H1 (cell line): ENCODE measurements at regions not wholly inside any gene's neighbourhood (a gene's known extent, or its start where the extent isn't known, plus 50 kb on each side); places are given as distances from the start of the nearest gene placed in this dataset.

Source experiments
- CTCF ChIA-PET: fragments of 300-600 bp; sonication (Branson Sonifier 250); formaldehyde crosslinking; loops from one replicate; lab custom pipeline; 2021; ENCODE audit not compliant: partially characterized antibody; lab: Charles Lee
- POLR2A ChIA-PET: fragments of 300-600 bp; sonication (Branson Sonifier 250); formaldehyde crosslinking; loops from one replicate; lab custom pipeline; 2021; ENCODE audit warnings: inconsistent platforms; ENCODE audit not compliant: partially characterized antibody; lab: Charles Lee
- DNase-seq, 2 experiments: peaks; one replicate each; pipeline versions ENCODE4 v3.0.0 to v3.0.0-alpha.2; 2010 to 2022; ENCODE audit warnings: low spot score in 2 of 2, low read depth in 1 of 2, mixed read lengths in 1 of 2
- FAIRE-seq: peaks from 2 replicates; lab custom pipeline; 2011; peaks lifted over from hg19 to GRCh38; lab: Jason Lieb, UNC
- H2AFZ ChIP-seq: 2 replicates; pipeline ENCODE4 v1.8.1; 2012; ENCODE audit warnings: low read length, inconsistent platforms
- H2AK5ac ChIP-seq: 2 replicates; pipeline ENCODE4 v1.6.1; 2013; ENCODE audit warnings: low read depth, low read length
- H2BK120ac ChIP-seq: replicated peaks from 2 replicates; pipeline ENCODE3; 2013; ENCODE audit warnings: low read depth, low read length, inconsistent platforms
- H2BK12ac ChIP-seq: 2 replicates; pipeline ENCODE4 v1.6.1; 2013; ENCODE audit warnings: low read depth, low read length
- H2BK15ac ChIP-seq: 2 replicates; pipeline ENCODE4 v1.6.1; 2013; ENCODE audit warnings: low read length
- H2BK20ac ChIP-seq: 2 replicates; pipeline ENCODE4 v1.6.1; 2013; ENCODE audit warnings: low read length
- H2BK5ac ChIP-seq: 2 replicates; pipeline ENCODE4 v1.6.1; 2013; ENCODE audit warnings: low read depth, low read length
- H3K14ac ChIP-seq: 2 replicates; pipeline ENCODE4 v1.6.1; 2013; ENCODE audit warnings: inconsistent platforms; ENCODE audit not compliant: insufficient read length
- H3K18ac ChIP-seq: 2 replicates; pipeline ENCODE4 v1.6.1; 2013; ENCODE audit warnings: low read length; ENCODE audit errors: extremely low read depth
- H3K23ac ChIP-seq: 2 replicates; pipeline ENCODE4 v1.6.1; 2013; ENCODE audit warnings: inconsistent platforms; ENCODE audit not compliant: insufficient read length
- H3K23me2 ChIP-seq: 2 replicates; pipeline ENCODE4 v1.6.1; 2013; ENCODE audit warnings: low read depth, low read length
- H3K27ac ChIP-seq: 2 replicates; pipeline ENCODE4 v1.6.1; 2011; ENCODE audit warnings: low read depth, low read length, inconsistent platforms
- H3K27me3 ChIP-seq, 4 experiments: replicated peaks in 1 of 4; 1 replicate in 1 of 4; 2 replicates in 3 of 4; pipeline versions ENCODE4 v1.6.1 to v1.8.1; 2011 to 2013; ENCODE audit warnings: low read length in 3 of 4, mild to moderate bottlenecking in 3 of 4, inconsistent platforms in 2 of 4, mixed read lengths in 2 of 4, moderate library complexity in 1 of 4; ENCODE audit not compliant: control insufficient read depth in 3 of 4, insufficient read depth in 3 of 4; ENCODE audit errors: extremely low read depth in 1 of 4
- H3K36me3 ChIP-seq, 4 experiments: 2 replicates each; pipeline versions ENCODE4 v1.6.1 to v1.8.1; 2011 to 2013; ENCODE audit warnings: mild to moderate bottlenecking in 4 of 4, low read length in 3 of 4, moderate library complexity in 2 of 4, control low read depth in 1 of 4, inconsistent platforms in 1 of 4; ENCODE audit not compliant: insufficient read depth in 4 of 4, control insufficient read depth in 2 of 4
- H3K4ac ChIP-seq: replicated peaks from 2 replicates; pipeline ENCODE3; 2013; ENCODE audit warnings: low read length, low read depth, mixed read lengths, inconsistent platforms; ENCODE audit not compliant: insufficient read length
- H3K4me1 ChIP-seq, 4 experiments: replicated peaks in 1 of 4; 1 replicate in 1 of 4; 2 replicates in 3 of 4; pipeline versions ENCODE4 v1.6.1 to v1.8.1; 2011 to 2013; ENCODE audit warnings: low read length in 3 of 4, inconsistent platforms in 2 of 4, mixed read lengths in 1 of 4; ENCODE audit not compliant: insufficient read depth in 4 of 4, control insufficient read depth in 3 of 4
- H3K4me2 ChIP-seq, 2 experiments: 2 replicates each; pipeline versions ENCODE4 v1.6.1 to v1.8.1; 2011 to 2013; ENCODE audit warnings: low read depth in 2 of 2, low read length in 2 of 2, control low read depth in 1 of 2, inconsistent platforms in 1 of 2, mild to moderate bottlenecking in 1 of 2; ENCODE audit not compliant: insufficient read depth in 1 of 2
- H3K4me3 ChIP-seq, 4 experiments: fragments of 200-600, 300-600 bp in 1 of 4; sonication (generic), shearing (Covaris generic), sonication (Bioruptor Twin) in 1 of 4; 2 replicates each; pipeline versions ENCODE4 v1.5.1 to v1.8.1; 2011 to 2016; ENCODE audit warnings: low read length in 4 of 4, low read depth in 3 of 4, control low read depth in 2 of 4, inconsistent platforms in 2 of 4, mild to moderate bottlenecking in 2 of 4, mixed read lengths in 1 of 4, moderate library complexity in 1 of 4; ENCODE audit not compliant: insufficient read depth in 2 of 4; ENCODE audit errors: extremely low read depth in 1 of 4
- H3K56ac ChIP-seq: replicated peaks from 2 replicates; pipeline ENCODE3; 2013; ENCODE audit warnings: low read depth, mild to moderate bottlenecking, mixed read lengths, low read length, inconsistent platforms; ENCODE audit not compliant: insufficient read length
- H3K79me1 ChIP-seq: 2 replicates; pipeline ENCODE4 v1.6.1; 2013; ENCODE audit warnings: low read depth, low read length, control low read depth
- H3K79me2 ChIP-seq, 2 experiments: 2 replicates each; pipeline versions ENCODE4 v1.6.1 to v1.8.1; 2012 to 2013; ENCODE audit warnings: low read length in 2 of 2, mild to moderate bottlenecking in 2 of 2, inconsistent platforms in 1 of 2; ENCODE audit not compliant: insufficient read depth in 2 of 2, control insufficient read depth in 1 of 2
- H3K9ac ChIP-seq, 4 experiments: replicated peaks in 1 of 4; 1 replicate in 1 of 4; 2 replicates in 3 of 4; pipeline versions ENCODE4 v1.6.1 to v1.8.1; 2011 to 2013; ENCODE audit warnings: low read depth in 3 of 4, low read length in 3 of 4, control low read depth in 2 of 4, mild to moderate bottlenecking in 2 of 4, moderate library complexity in 2 of 4, inconsistent platforms in 1 of 4; ENCODE audit errors: extremely low read depth in 1 of 4
- H3K9me3 ChIP-seq, 2 experiments: 2 replicates each; pipeline versions ENCODE4 v1.6.1 to v1.8.1; 2012 to 2013; ENCODE audit warnings: mild to moderate bottlenecking in 2 of 2, moderate library complexity in 2 of 2, control low read depth in 1 of 2, inconsistent platforms in 1 of 2, low read depth in 1 of 2, low read length in 1 of 2, mixed read lengths in 1 of 2; ENCODE audit not compliant: insufficient read depth in 2 of 2
- H4K20me1 ChIP-seq, 2 experiments: replicated peaks in 1 of 2; 2 replicates each; pipeline versions ENCODE3 to v1.8.1; 2011 to 2013; ENCODE audit warnings: inconsistent platforms in 2 of 2, low read length in 2 of 2, mild to moderate bottlenecking in 1 of 2; ENCODE audit not compliant: insufficient read depth in 2 of 2, control insufficient read depth in 1 of 2
- H4K5ac ChIP-seq: 2 replicates; pipeline ENCODE4 v1.6.1; 2013; ENCODE audit warnings: low read length, low read depth, mixed read lengths, inconsistent platforms; ENCODE audit not compliant: insufficient read length
- H4K8ac ChIP-seq: 2 replicates; pipeline ENCODE4 v1.8.0; 2013; ENCODE audit warnings: mild to moderate bottlenecking, moderate library complexity, low read length, inconsistent platforms; ENCODE audit not compliant: insufficient read depth; ENCODE audit errors: extremely low read depth
- H4K91ac ChIP-seq: replicated peaks from 2 replicates; pipeline ENCODE3; 2013; ENCODE audit warnings: low read length, mixed read lengths, inconsistent platforms; ENCODE audit not compliant: insufficient read length
- WGBS, 2 experiments: shearing (Covaris generic) in 1 of 2; methylation state at CpG; one replicate each; pipeline versions ENCODE4 v1.1.6 to v1.1.7; 2013 to 2015; ENCODE audit warnings: low lambda C conversion rate in 2 of 2, mixed read lengths in 2 of 2, inconsistent platforms in 1 of 2, low coverage in 1 of 2, missing lambda C conversion rate in 1 of 2; ENCODE audit not compliant: insufficient replicate concordance in 2 of 2, insufficient coverage in 1 of 2, insufficient read length in 1 of 2; ENCODE audit errors: extremely low coverage in 1 of 2, missing lambda C conversion rate in 1 of 2; 5-methylcytosine and 5-hydroxymethylcytosine counted together
- TF ChIP-seq, protein P1 (sequence below): fragments of 300-600 bp; sonication (generic); IDR thresholded peaks from 2 replicates; pipeline ENCODE4 v1.7.1; 2012; ENCODE audit warnings: low read length, moderate library complexity, mild to moderate bottlenecking, inconsistent platforms; ENCODE audit not compliant: insufficient replicate concordance

DNA sequence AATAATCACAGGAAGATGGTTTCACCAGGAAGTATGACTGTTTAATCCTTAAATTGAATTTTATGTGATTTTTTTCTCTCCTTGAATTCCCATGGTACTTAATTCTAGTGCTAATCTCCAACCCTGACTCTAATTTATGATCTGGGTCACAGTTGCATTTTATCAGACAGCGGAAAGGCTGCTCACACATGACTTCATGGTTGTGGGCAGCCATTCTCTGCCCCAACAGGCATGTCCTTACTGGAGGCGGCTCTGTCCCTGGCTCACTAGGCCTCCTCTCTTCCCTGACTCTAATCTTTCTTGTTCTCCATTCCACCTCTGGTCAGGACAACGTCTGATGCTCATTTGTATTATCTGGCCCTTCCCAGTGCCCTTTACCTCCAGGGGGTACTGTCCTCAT, 184.4 kb downstream of the CHST1 start:
- WGBS, 2 experiments = 75% methylated on average over 3 of the region's 3 CpGs; no CpG with 5 or more reads in 1 of the 2 experiments
- FAIRE-seq (no peak), DNase-seq (no peak)
- Histone ChIP-seq H3K27ac (no peak overlapping the region), H4K8ac (no peak overlapping the region), H3K18ac (no peak overlapping the region; the same call in 1 of the 2 replicates), H2BK5ac (0 out of 2 replicates have a peak overlapping the region, but pooled peaks have one; percentile 78), H3K4ac (no peak overlapping the region), H3K4me2 (no peak overlapping the region), H4K91ac (no peak overlapping the region), H2AK5ac (no peak overlapping the region), H2BK12ac (no peak overlapping the region), H2BK15ac (no peak overlapping the region), H3K9me3 (no peaks in the 10 kb centered on the region), H4K5ac (no peak overlapping the region), H3K14ac (no peak overlapping the region), H3K23ac (no peak overlapping the region), H2BK120ac (no peak overlapping the region), H3K23me2 (no peaks in the 10 kb centered on the region), H3K79me2 (no peaks in the 10 kb centered on the region), H3K9ac (no peak overlapping the region), H3K79me1 (no peaks in the 10 kb centered on the region), H3K4me3 (no peak overlapping the region), H3K4me1 (peaks cover 0 to 5% (median 0%) of the 10 kb centered on the region in 4 experiments; a peak in 2 of 7 replicates), H3K27me3 (no peaks in the 10 kb centered on the region; a peak in 1 of 7 replicates), H2BK20ac (no peak overlapping the region), H3K36me3 (no peaks in the 10 kb centered on the region), H4K20me1 (no peaks in the 10 kb centered on the region), H2AFZ (no peak overlapping the region), H3K56ac (no peak overlapping the region)
- CTCF ChIA-PET = no interaction called here
- POLR2A ChIA-PET = no interaction called here
- TF ChIP-seq, protein P1, sequence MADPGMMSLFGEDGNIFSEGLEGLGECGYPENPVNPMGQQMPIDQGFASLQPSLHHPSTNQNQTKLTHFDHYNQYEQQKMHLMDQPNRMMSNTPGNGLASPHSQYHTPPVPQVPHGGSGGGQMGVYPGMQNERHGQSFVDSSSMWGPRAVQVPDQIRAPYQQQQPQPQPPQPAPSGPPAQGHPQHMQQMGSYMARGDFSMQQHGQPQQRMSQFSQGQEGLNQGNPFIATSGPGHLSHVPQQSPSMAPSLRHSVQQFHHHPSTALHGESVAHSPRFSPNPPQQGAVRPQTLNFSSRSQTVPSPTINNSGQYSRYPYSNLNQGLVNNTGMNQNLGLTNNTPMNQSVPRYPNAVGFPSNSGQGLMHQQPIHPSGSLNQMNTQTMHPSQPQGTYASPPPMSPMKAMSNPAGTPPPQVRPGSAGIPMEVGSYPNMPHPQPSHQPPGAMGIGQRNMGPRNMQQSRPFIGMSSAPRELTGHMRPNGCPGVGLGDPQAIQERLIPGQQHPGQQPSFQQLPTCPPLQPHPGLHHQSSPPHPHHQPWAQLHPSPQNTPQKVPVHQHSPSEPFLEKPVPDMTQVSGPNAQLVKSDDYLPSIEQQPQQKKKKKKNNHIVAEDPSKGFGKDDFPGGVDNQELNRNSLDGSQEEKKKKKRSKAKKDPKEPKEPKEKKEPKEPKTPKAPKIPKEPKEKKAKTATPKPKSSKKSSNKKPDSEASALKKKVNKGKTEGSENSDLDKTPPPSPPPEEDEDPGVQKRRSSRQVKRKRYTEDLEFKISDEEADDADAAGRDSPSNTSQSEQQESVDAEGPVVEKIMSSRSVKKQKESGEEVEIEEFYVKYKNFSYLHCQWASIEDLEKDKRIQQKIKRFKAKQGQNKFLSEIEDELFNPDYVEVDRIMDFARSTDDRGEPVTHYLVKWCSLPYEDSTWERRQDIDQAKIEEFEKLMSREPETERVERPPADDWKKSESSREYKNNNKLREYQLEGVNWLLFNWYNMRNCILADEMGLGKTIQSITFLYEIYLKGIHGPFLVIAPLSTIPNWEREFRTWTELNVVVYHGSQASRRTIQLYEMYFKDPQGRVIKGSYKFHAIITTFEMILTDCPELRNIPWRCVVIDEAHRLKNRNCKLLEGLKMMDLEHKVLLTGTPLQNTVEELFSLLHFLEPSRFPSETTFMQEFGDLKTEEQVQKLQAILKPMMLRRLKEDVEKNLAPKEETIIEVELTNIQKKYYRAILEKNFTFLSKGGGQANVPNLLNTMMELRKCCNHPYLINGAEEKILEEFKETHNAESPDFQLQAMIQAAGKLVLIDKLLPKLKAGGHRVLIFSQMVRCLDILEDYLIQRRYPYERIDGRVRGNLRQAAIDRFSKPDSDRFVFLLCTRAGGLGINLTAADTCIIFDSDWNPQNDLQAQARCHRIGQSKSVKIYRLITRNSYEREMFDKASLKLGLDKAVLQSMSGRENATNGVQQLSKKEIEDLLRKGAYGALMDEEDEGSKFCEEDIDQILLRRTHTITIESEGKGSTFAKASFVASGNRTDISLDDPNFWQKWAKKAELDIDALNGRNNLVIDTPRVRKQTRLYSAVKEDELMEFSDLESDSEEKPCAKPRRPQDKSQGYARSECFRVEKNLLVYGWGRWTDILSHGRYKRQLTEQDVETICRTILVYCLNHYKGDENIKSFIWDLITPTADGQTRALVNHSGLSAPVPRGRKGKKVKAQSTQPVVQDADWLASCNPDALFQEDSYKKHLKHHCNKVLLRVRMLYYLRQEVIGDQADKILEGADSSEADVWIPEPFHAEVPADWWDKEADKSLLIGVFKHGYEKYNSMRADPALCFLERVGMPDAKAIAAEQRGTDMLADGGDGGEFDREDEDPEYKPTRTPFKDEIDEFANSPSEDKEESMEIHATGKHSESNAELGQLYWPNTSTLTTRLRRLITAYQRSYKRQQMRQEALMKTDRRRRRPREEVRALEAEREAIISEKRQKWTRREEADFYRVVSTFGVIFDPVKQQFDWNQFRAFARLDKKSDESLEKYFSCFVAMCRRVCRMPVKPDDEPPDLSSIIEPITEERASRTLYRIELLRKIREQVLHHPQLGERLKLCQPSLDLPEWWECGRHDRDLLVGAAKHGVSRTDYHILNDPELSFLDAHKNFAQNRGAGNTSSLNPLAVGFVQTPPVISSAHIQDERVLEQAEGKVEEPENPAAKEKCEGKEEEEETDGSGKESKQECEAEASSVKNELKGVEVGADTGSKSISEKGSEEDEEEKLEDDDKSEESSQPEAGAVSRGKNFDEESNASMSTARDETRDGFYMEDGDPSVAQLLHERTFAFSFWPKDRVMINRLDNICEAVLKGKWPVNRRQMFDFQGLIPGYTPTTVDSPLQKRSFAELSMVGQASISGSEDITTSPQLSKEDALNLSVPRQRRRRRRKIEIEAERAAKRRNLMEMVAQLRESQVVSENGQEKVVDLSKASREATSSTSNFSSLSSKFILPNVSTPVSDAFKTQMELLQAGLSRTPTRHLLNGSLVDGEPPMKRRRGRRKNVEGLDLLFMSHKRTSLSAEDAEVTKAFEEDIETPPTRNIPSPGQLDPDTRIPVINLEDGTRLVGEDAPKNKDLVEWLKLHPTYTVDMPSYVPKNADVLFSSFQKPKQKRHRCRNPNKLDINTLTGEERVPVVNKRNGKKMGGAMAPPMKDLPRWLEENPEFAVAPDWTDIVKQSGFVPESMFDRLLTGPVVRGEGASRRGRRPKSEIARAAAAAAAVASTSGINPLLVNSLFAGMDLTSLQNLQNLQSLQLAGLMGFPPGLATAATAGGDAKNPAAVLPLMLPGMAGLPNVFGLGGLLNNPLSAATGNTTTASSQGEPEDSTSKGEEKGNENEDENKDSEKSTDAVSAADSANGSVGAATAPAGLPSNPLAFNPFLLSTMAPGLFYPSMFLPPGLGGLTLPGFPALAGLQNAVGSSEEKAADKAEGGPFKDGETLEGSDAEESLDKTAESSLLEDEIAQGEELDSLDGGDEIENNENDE = no peak
